Prostate gland (tissue), 2 donors: ENCODE measurements at regions not wholly inside any gene's neighbourhood (a gene's known extent, or its start where the extent isn't known, plus 50 kb on each side); places are given as distances from the start of the nearest gene placed in this dataset.
A peak's percentile ranks its signal among the peaks of the same experiment; 100 is the strongest.

Experiments
- DNase-seq: peaks from one replicate; pipeline ENCODE4 v3.0.0-alpha.2; 2019; ENCODE audit warnings: low spot score
- H3K27ac ChIP-seq, 2 donors: fragments of 200-600 bp; sonication (generic); 2 replicates each; pipeline ENCODE4 v1.5.1; 2017 to 2019
- H3K27me3 ChIP-seq: fragments of 200-600 bp; sonication (generic); replicated peaks from 2 replicates; pipeline ENCODE4 v1.5.1; 2019; ENCODE audit not compliant: insufficient read depth
- H3K36me3 ChIP-seq, 2 donors: fragments of 200-600 bp; sonication (generic); 1 replicate in 1 of 2; 2 replicates in 1 of 2; pipeline versions ENCODE4 v1.5.1 to v1.8.1; 2017 to 2019
- H3K4me1 ChIP-seq: fragments of 200-600 bp; sonication (generic); replicated peaks from 2 replicates; pipeline ENCODE4 v1.5.1; 2019
- H3K4me3 ChIP-seq, 2 donors: fragments of 200-600 bp; sonication (generic); 2 replicates each; pipeline ENCODE4 v1.5.1; 2017 to 2019
- H3K9me3 ChIP-seq: fragments of 200-600 bp; sonication (generic); 2 replicates; pipeline ENCODE4 v1.5.1; 2017
- CTCF ChIP-seq, 4 experiments: fragments of 200-600 bp in 2 of 4; fragments of 450-650 bp in 2 of 4; sonication (generic) in 2 of 4; IDR thresholded peaks; 1 replicate in 3 of 4; 2 replicates in 1 of 4; pipeline ENCODE4 v1.5.1; 2016 to 2019; ENCODE audit warnings: antibody characterized with exemption in 4 of 4, mild to moderate bottlenecking in 2 of 4, moderate library complexity in 2 of 4
- POLR2A ChIP-seq: fragments of 450-650 bp; IDR thresholded peaks from one replicate; pipeline ENCODE4 v1.6.1; 2016; ENCODE audit warnings: antibody characterized with exemption, mild to moderate bottlenecking
- POLR2AphosphoS5 ChIP-seq: sonication (generic); formaldehyde crosslinking; IDR thresholded peaks from one replicate; pipeline ENCODE4 v1.6.1; 2017; ENCODE audit warnings: antibody characterized with exemption
- WGBS: methylation state at CpG from one replicate; pipeline ENCODE4 v1.1.5; 2018; 5-methylcytosine and 5-hydroxymethylcytosine counted together
- intact Hi-C: fragments of 100-400 bp; cut with DNase I; formaldehyde crosslinking; loops from one replicate; pipeline ENCODE4 v1.14.2; 2022

GRCh38 chr21:27454234-27454633 is 487.3 kb upstream of the ADAMTS5 start:
- Histone ChIP-seq H3K9me3 (no peaks in the 10 kb centered on the region), H3K4me3 (no peak overlapping the region), H3K27ac (no peak overlapping the region), H3K4me1 (no peaks in the 10 kb centered on the region), H3K36me3 (no peaks in the 10 kb centered on the region), H3K27me3 (no peaks in the 10 kb centered on the region)
- DNase-seq, result no peak
- no peak for TF ChIP-seq POLR2AphosphoS5
- no peak for TF ChIP-seq CTCF (IDR thresholded peaks at IDR 0.05)
- no peak for TF ChIP-seq POLR2A
- 92% methylated on average over 2 of the region's 2 CpGs for WGBS
- intact Hi-C loops, result no loop called here

DNA sequence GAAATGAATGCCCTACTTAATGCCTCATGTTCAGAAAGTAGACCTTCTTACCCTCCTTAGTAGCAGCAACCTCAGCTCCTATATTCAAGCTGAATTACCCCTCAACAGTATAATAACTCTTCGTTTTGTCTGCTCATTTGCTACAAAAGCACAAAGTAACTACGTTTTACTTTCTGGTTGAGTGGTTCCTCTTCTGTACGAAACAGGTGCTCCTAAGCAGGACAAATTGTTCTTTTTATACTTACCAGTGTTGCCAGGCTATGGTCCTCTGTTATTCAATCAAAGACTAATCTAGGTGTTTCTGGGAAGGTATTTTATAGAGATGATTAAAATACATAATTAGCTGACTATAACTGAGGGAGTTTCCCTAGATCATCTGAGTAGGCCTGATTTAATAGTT is 484.2 kb upstream of the ADAMTS5 start:
- intact Hi-C loops, result no loop called here
- Histone ChIP-seq H3K36me3 (no peaks in the 10 kb centered on the region), H3K9me3 (no peaks in the 10 kb centered on the region), H3K27ac (no peak overlapping the region), H3K4me1 (no peaks in the 10 kb centered on the region), H3K4me3 (no peak overlapping the region), H3K27me3 (no peaks in the 10 kb centered on the region)
- DNase-seq, result no peak
- 91% methylated on average over 3 of the region's 3 CpGs for WGBS
- TF ChIP-seq POLR2A, result no peak
- no peak for TF ChIP-seq POLR2AphosphoS5
- no peak for TF ChIP-seq CTCF (IDR thresholded peaks at IDR 0.05)

- Histone ChIP-seq H3K4me3 (no peak overlapping the region), H3K27ac (no peak overlapping the region), H3K9me3 (no peaks in the 10 kb centered on the region), H3K4me1 (no peaks in the 10 kb centered on the region), H3K27me3 (no peaks in the 10 kb centered on the region), H3K36me3 (no peaks in the 10 kb centered on the region)
- no peak for TF ChIP-seq CTCF (IDR thresholded peaks at IDR 0.05)
- TF ChIP-seq POLR2A, result no peak
- no peak for TF ChIP-seq POLR2AphosphoS5
- WGBS, result 44% methylated on average over 3 of the region's 3 CpGs
- intact Hi-C loops, result no loop called here
- DNase-seq, result no peak
Measured at GRCh38 chr21:27450216-27450615, 483.3 kb upstream of the ADAMTS5 start.

DNA sequence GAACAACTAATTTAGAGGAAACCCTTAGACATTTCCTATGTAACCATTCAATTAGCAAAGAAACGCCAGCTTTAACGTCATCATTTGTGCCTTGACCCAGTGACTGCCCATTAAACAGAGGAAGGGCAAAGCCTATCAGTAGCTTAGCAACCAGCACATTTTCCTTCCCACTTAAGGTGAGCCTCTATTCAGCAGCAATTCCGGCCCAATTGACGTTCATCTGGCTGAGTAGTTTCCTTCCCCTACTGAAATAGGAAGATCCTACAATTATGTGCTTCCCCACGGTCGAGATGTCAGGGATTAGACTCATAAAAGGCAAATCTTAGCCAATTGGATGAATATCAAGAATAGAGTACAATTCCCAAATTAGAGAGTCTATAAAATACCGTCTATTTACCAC is 482.1 kb upstream of the ADAMTS5 start:
- H3K27ac ChIP-seq, result no peak overlapping the region
- no peaks in the 10 kb centered on the region for H3K36me3 ChIP-seq
- intact Hi-C loops, result no loop called here
- H3K27me3 ChIP-seq, result no peaks in the 10 kb centered on the region
- no peak for DNase-seq
- H3K4me1 ChIP-seq, result no peaks in the 10 kb centered on the region
- no peak overlapping the region for H3K4me3 ChIP-seq
- H3K9me3 ChIP-seq, result no peaks in the 10 kb centered on the region
- peak; percentile 37 for TF ChIP-seq POLR2AphosphoS5
- no peak for TF ChIP-seq CTCF (IDR thresholded peaks at IDR 0.05)
- 52% methylated on average over 7 of the region's 7 CpGs for WGBS

- no peaks in the 10 kb centered on the region for H3K36me3 ChIP-seq
- no peak for DNase-seq
- no peaks in the 10 kb centered on the region for H3K4me1 ChIP-seq
- intact Hi-C loops, result no loop called here
- TF ChIP-seq POLR2A (no peak), POLR2AphosphoS5 (no peak), CTCF (IDR thresholded peaks at IDR 0.05) (no peak)
- H3K4me3 ChIP-seq, result no peak overlapping the region
- H3K9me3 ChIP-seq, result no peaks in the 10 kb centered on the region
- no peaks in the 10 kb centered on the region for H3K27me3 ChIP-seq
- no peak overlapping the region for H3K27ac ChIP-seq
- 77% methylated on average over 1 of the region's 1 CpG for WGBS
Measured at GRCh38 chr21:27447843-27448242, 481.0 kb upstream of the ADAMTS5 start.
